ENCODE measurements at regions not wholly inside any gene's neighbourhood (a gene's known extent, or its start where the extent isn't known, plus 50 kb on each side); places are given as distances from the start of the nearest gene placed in this dataset.
"Not testable (repeated sequence)": the region's sequence is repeated elsewhere in the genome, so short reads cannot be mapped to it uniquely, and the experiment has no call there.

GRCh38 chr5:21398511-21398910 lies 1410.5 kb upstream of the CDH18 start:
- H3K4me3 ChIP-seq, result no peak overlapping the region

GRCh38 chr5:21397693-21398092 lies 1409.7 kb upstream of the CDH18 start:
- ATAC-seq (no peak), DNase-seq (no peak)
- no peaks in the 10 kb centered on the region for H3K9me3 ChIP-seq
- no peaks in the 10 kb centered on the region for H3K4me1 ChIP-seq
- H3K27ac ChIP-seq, result no peak overlapping the region
- TF ChIP-seq CTCF (IDR thresholded peaks at IDR 0.05), result no peak
- intact Hi-C loops (cut with DNase I), result no loop called here
- H3K36me3 ChIP-seq, result no peaks in the 10 kb centered on the region
- 87 to 99% methylated on average over 2 of the region's 2 CpGs for WGBS, 2 donors
- H3K4me3 ChIP-seq, result no peak overlapping the region
- H3K27me3 ChIP-seq, result no peaks in the 10 kb centered on the region

More at GRCh38 chr5:21398511-21398910, 1410.5 kb upstream of the CDH18 start:
- no peaks in the 10 kb centered on the region for H3K27me3 ChIP-seq
- H3K36me3 ChIP-seq, result no peaks in the 10 kb centered on the region
- H3K27ac ChIP-seq, result no peak overlapping the region
- DNase-seq, result no peak
- no peak for TF ChIP-seq CTCF (IDR thresholded peaks at IDR 0.05)
- 38 to 41% methylated on average over 3 of the region's 3 CpGs for WGBS, 2 donors
- H3K9me3 ChIP-seq, result no peaks in the 10 kb centered on the region
- no peak for ATAC-seq
- no peaks in the 10 kb centered on the region for H3K4me1 ChIP-seq
- intact Hi-C loops (cut with DNase I), result no loop called here

- WGBS, 2 donors, result 74 to 87% methylated on average over 1 of the region's 1 CpG
- no peak for ATAC-seq
- no peak for DNase-seq
- Histone ChIP-seq H3K4me1 (no peaks in the 10 kb centered on the region), H3K27ac (no peak overlapping the region), H3K27me3 (no peaks in the 10 kb centered on the region), H3K4me3 (no peak overlapping the region), H3K9me3 (no peaks in the 10 kb centered on the region), H3K36me3 (no peaks in the 10 kb centered on the region)
- TF ChIP-seq CTCF (IDR thresholded peaks at IDR 0.05), result peak in 2 of 9 donors; percentile 7 to 20
- intact Hi-C loops (cut with DNase I), result no loop called here
These were observed 1403.5 kb upstream of the CDH18 start for GRCh38 chr5:21391506-21391905.

- DNase-seq; H3K9me3 ChIP-seq; intact Hi-C loops (cut with DNase I); H3K27ac ChIP-seq; H3K36me3 ChIP-seq; H3K27me3 ChIP-seq; ATAC-seq; H3K4me1 ChIP-seq; H3K4me3 ChIP-seq: not testable (repeated sequence)
These were observed 1372.8 kb upstream of the CDH18 start for GRCh38 chr5:21360754-21361153.

GRCh38 chr5:21341948-21342261 lies 1353.9 kb upstream of the CDH18 start:
- H3K27me3 ChIP-seq; intact Hi-C loops (cut with DNase I); H3K36me3 ChIP-seq; DNase-seq; H3K27ac ChIP-seq; ATAC-seq; H3K9me3 ChIP-seq; H3K4me1 ChIP-seq: not testable (repeated sequence)
- WGBS, 2 donors, result 66 to 70% methylated on average over 3 of the region's 3 CpGs
- H3K4me3 ChIP-seq, result peak overlapping the region in 2 of 10 donors; percentile 31 to 42
